ENCODE measurements at regions not wholly inside any gene's neighbourhood (a gene's known extent, or its start where the extent isn't known, plus 50 kb on each side); places are given as distances from the start of the nearest gene placed in this dataset.

DNA sequence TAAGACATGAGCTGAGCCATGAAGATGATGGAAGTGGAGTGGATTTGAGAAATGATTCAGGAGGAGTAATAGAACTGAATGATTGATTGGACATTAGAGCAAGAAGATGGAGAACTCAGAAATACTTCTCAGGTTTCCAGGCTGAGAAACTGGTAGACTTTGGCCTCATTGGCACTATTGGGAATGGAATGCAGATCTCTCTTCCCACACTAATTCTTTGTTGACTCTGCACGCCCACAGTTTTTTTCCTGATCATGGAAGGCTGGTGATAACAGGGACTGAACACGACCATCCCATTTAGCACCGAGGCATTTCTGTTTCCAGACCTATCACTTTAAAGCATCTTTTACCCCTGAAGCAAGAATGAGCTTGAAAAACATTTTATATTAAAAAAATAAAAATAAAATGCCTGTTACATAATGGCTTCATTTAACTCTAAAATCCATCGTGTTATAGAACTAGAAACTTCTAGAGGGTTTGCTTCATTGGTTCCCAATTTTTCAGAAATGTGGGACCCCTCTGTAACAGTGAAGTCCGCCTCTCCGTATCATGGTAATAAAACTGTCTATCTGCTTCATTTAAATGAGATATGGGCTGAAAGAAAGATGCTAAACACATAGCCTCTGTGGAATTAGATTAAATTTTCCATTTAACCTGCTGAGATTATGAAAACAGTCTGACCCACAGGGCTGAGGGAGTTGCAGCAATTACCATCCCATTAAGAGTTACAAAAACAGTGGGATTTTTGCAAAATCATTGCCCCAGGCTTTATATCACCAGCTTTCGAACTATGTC lies 562.0 kb upstream of the CFAP20DC start:
- no peaks in the 10 kb centered on the region for H3K9me3 ChIP-seq (ENCODE audit: control insufficient read depth in 5 of 5, low read length in 5 of 5)
- peaks cover 0 to 31% (median 10%) of the 10 kb centered on the region in 5 donors for H3K4me1 ChIP-seq (ENCODE audit: control insufficient read depth in 5 of 5, insufficient read depth in 5 of 5, low read length in 5 of 5)
- H3K9ac ChIP-seq (ENCODE audit: low read length in 5 of 5): no peak overlapping the region
- no peaks in the 10 kb centered on the region for H3K27me3 ChIP-seq (ENCODE audit: control insufficient read depth in 5 of 5, insufficient read depth in 4 of 5, low read length in 5 of 5)
- no peaks in the 10 kb centered on the region for H3K36me3 ChIP-seq (ENCODE audit: control insufficient read depth in 5 of 5, insufficient read depth in 5 of 5, low read length in 5 of 5)
- no peak overlapping the region for H3K4me3 ChIP-seq (ENCODE audit: low read depth in 1 of 5, low read length in 5 of 5)
- H3K27ac ChIP-seq (ENCODE audit: low read depth, low read length): no peak overlapping the region

DNA sequence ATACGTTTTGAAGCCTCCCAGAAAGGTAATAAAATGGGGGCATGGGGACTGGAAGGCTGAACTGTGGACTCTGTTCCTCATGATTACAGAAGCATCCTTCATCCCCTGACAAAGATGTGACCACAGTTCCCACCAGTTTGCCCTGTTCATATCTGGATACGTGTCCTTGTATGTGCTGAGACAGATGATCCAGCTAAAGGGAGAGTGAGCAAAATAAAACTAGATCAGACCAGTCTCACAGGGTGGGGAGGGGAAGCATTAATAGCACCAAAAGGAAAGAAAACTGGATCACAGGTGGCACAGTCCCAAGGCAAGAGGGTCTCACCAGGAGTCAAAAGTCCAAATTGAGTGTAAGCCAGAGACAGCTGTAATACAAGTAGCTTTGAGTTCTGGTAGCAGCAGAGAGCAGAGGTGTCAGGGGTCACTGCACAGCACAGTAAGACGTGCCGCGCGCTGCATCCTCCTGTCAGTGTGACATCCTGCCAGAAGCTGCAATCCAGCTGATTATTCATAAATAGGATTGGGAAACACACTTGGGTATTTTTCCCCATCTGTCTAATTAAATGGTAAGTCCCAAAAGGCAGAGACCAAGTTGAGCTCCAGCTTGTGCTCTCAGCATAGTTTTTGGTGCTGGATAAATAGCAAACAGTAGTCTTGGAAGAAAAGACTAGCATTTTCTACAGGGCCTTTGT lies 560.0 kb upstream of the CFAP20DC start:
- Histone ChIP-seq H3K27me3 (ENCODE audit: control insufficient read depth in 5 of 5, insufficient read depth in 4 of 5, low read length in 5 of 5) (peaks cover 0 to 2% (median 0%) of the 10 kb centered on the region in 5 donors), H3K4me3 (ENCODE audit: low read depth in 1 of 5, low read length in 5 of 5) (no peak overlapping the region), H3K9me3 (ENCODE audit: control insufficient read depth in 5 of 5, low read length in 5 of 5) (no peaks in the 10 kb centered on the region), H3K36me3 (ENCODE audit: control insufficient read depth in 5 of 5, insufficient read depth in 5 of 5, low read length in 5 of 5) (no peaks in the 10 kb centered on the region), H3K27ac (ENCODE audit: low read depth, low read length) (no peak overlapping the region), H3K9ac (ENCODE audit: low read length in 5 of 5) (no peak overlapping the region), H3K4me1 (ENCODE audit: control insufficient read depth in 5 of 5, insufficient read depth in 5 of 5, low read length in 5 of 5) (peaks cover 0 to 31% (median 10%) of the 10 kb centered on the region in 5 donors)

DNA sequence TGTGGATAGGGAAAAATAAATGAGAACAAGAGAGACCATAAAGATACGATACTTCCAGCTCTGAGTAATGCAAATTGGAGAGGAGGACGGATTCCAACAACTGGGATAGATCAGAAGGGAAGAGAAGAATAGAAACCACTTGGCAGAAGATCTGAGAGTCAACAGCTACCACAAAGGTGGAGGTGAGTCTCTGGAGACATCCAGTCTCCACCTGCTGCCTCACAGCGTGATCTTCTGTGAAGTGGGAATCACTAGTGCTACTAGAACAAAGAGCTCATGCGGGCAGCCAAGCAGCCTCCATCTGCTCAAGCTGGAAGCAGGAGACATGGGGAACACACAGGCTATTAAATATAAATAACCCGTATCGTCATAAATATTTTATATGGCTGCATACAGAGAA lies 558.5 kb upstream of the CFAP20DC start:
- H3K27me3 ChIP-seq (ENCODE audit: control insufficient read depth in 5 of 5, insufficient read depth in 4 of 5, low read length in 5 of 5): peaks cover 0 to 2% (median 0%) of the 10 kb centered on the region in 5 donors
- H3K4me3 ChIP-seq (ENCODE audit: low read depth in 1 of 5, low read length in 5 of 5): no peak overlapping the region
- no peak overlapping the region for H3K9ac ChIP-seq (ENCODE audit: low read length in 5 of 5)
- H3K36me3 ChIP-seq (ENCODE audit: control insufficient read depth in 5 of 5, insufficient read depth in 5 of 5, low read length in 5 of 5): no peaks in the 10 kb centered on the region
- H3K9me3 ChIP-seq (ENCODE audit: control insufficient read depth in 5 of 5, low read length in 5 of 5): no peaks in the 10 kb centered on the region
- H3K27ac ChIP-seq (ENCODE audit: low read depth, low read length): no peak overlapping the region
- H3K4me1 ChIP-seq (ENCODE audit: control insufficient read depth in 5 of 5, insufficient read depth in 5 of 5, low read length in 5 of 5): peaks cover 0 to 31% (median 10%) of the 10 kb centered on the region in 5 donors

DNA sequence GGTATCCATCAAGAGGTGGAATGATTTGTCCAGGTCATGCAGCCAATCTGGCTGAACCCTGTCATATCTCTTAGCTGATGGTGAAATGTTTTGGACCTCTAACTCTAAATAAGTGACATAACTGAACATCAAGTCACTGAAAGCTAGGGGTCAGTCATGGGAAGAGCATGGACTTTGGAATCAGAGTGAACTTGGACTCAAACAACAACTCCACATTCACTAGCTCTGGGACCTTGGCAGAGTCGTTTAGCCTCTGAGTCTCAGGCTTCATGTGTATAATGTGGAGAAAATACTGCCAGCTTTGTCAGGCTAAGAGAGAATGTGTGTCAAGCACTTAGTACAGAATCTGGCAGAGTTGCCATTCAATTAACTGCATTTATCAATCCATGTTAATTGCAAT lies 557.8 kb upstream of the CFAP20DC start:
- Histone ChIP-seq H3K9me3 (ENCODE audit: control insufficient read depth in 5 of 5, low read length in 5 of 5) (no peaks in the 10 kb centered on the region), H3K9ac (ENCODE audit: low read length in 5 of 5) (no peak overlapping the region), H3K4me3 (ENCODE audit: low read depth in 1 of 5, low read length in 5 of 5) (no peak overlapping the region), H3K27ac (ENCODE audit: low read depth, low read length) (no peak overlapping the region), H3K36me3 (ENCODE audit: control insufficient read depth in 5 of 5, insufficient read depth in 5 of 5, low read length in 5 of 5) (no peaks in the 10 kb centered on the region), H3K27me3 (ENCODE audit: control insufficient read depth in 5 of 5, insufficient read depth in 4 of 5, low read length in 5 of 5) (peaks cover 0 to 2% (median 0%) of the 10 kb centered on the region in 5 donors), H3K4me1 (ENCODE audit: control insufficient read depth in 5 of 5, insufficient read depth in 5 of 5, low read length in 5 of 5) (peaks cover 0 to 31% (median 10%) of the 10 kb centered on the region in 5 donors)

DNA sequence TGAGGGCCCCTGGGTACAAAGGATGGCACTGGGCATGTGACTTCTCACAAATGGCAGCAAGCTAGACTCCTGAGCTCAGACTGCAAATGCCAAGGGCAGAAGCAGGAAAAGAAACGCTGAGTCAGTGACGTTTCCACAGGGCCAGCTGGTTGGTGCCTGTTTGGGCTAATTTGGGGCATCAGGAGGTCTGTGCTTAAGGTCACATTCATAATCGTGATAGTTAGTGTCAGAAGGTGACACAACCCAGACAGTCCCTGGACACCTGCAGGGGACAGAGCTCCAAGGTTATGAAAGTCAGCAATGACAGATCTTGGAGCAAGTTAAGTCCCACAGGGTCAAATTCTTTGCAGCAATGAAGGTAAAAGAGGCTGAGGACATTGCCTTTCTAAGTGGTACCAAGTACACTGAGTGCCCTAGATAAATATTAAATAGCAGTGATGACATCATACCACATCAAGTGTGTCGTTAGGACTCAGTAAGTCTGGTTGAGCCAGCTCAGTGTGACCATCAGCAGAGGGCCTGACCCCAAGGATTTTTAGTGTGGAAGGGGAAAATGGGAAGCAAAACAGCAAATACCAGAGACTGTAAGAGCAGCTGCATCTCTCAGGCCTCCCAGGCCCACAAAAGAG lies 556.9 kb upstream of the CFAP20DC start:
- Histone ChIP-seq H3K9ac (ENCODE audit: low read length in 5 of 5) (no peak overlapping the region), H3K9me3 (ENCODE audit: control insufficient read depth in 5 of 5, low read length in 5 of 5) (no peaks in the 10 kb centered on the region), H3K36me3 (ENCODE audit: control insufficient read depth in 5 of 5, insufficient read depth in 5 of 5, low read length in 5 of 5) (no peaks in the 10 kb centered on the region), H3K4me1 (ENCODE audit: control insufficient read depth in 5 of 5, insufficient read depth in 5 of 5, low read length in 5 of 5) (peaks cover 0 to 24% (median 10%) of the 10 kb centered on the region in 5 donors), H3K27ac (ENCODE audit: low read depth, low read length) (no peak overlapping the region), H3K27me3 (ENCODE audit: control insufficient read depth in 5 of 5, insufficient read depth in 4 of 5, low read length in 5 of 5) (peaks cover 0 to 2% (median 0%) of the 10 kb centered on the region in 5 donors), H3K4me3 (ENCODE audit: low read depth in 1 of 5, low read length in 5 of 5) (no peak overlapping the region)

DNA sequence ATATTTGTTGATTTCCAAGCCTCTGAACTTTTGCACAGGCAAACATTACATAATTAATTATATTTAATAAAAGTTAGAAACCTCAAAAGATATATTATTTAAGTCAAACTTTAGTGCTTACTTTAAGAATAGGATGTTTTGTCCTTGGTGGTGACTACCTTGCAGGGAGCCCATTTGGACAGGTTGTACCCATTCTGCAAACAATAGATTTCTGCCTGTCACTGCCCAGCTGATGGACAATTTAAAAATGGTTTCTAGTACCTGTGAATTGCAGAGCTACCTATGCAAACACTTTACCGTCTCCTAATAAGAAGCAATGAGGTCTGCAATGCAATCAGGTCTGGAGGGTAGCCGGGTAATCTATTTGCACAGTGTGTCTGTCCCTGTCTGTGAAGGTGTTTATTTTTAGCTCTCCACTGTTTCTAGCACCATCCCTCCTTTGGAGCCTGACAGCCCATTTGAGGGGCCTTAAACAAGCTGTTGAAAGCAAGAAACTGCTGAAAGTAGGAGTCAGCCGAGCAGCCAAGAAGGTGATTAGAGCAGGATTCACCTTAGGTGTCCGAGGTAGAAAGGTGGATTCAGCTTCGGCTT lies 556.2 kb upstream of the CFAP20DC start:
- Histone ChIP-seq H3K27ac (ENCODE audit: low read depth, low read length) (no peak overlapping the region), H3K9me3 (ENCODE audit: control insufficient read depth in 5 of 5, low read length in 5 of 5) (no peaks in the 10 kb centered on the region)

DNA sequence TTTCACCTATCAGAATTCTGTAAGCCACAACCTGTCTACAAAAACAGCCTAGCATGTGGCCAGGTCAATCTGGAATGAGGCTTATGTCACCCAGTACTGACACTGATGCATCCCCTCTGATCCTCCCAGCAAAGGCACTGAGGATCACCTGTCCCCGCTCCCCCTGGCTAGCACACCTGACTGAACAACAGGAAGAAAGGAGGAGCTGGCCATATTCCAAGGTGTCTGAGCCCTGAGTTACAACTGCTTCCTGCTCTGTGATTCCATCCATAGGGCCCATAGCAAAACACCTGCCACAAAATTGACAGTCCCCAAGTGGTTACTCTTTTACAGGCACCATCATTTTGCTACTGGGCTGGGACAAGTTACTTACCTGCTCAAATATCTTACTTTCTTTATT lies 555.5 kb upstream of the CFAP20DC start:
- Histone ChIP-seq H3K36me3 (ENCODE audit: control insufficient read depth in 5 of 5, insufficient read depth in 5 of 5, low read length in 5 of 5) (no peaks in the 10 kb centered on the region), H3K4me1 (ENCODE audit: control insufficient read depth in 5 of 5, insufficient read depth in 5 of 5, low read length in 5 of 5) (peaks cover 0 to 12% (median 6%) of the 10 kb centered on the region in 5 donors)

More for the DNA sequence above, 556.2 kb upstream of the CFAP20DC start:
- H3K27me3 ChIP-seq (ENCODE audit: control insufficient read depth in 5 of 5, insufficient read depth in 4 of 5, low read length in 5 of 5): peaks cover 0 to 2% (median 0%) of the 10 kb centered on the region in 5 donors
- H3K4me3 ChIP-seq (ENCODE audit: low read depth in 1 of 5, low read length in 5 of 5): no peak overlapping the region
- no peaks in the 10 kb centered on the region for H3K36me3 ChIP-seq (ENCODE audit: control insufficient read depth in 5 of 5, insufficient read depth in 5 of 5, low read length in 5 of 5)
- peaks cover 0 to 17% (median 6%) of the 10 kb centered on the region in 5 donors for H3K4me1 ChIP-seq (ENCODE audit: control insufficient read depth in 5 of 5, insufficient read depth in 5 of 5, low read length in 5 of 5)
- no peak overlapping the region for H3K9ac ChIP-seq (ENCODE audit: low read length in 5 of 5)

DNA sequence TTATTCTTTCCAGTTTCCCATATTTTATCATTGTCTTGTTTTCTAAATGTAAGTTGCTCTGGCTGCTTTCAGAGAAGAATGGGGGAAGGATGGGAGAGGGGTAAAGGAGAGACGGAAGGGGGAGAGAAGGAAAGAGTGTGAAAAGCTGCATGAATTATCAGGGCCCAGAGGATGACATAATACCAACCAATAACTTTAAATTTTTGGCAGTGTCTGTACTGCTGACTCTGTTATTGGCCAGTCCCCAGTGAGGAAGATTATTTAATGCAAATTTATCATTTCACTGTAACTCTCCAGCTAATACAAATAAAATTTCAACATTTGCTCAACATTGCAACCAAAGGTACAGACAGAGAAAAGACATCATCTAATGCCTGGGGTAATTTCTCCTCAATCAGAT lies 551.7 kb upstream of the CFAP20DC start:
- Histone ChIP-seq H3K4me1 (ENCODE audit: control insufficient read depth in 5 of 5, insufficient read depth in 5 of 5, low read length in 5 of 5) (no peaks in the 10 kb centered on the region), H3K9ac (ENCODE audit: low read length in 5 of 5) (no peak overlapping the region)

More for the DNA sequence above, 555.5 kb upstream of the CFAP20DC start:
- Histone ChIP-seq H3K4me3 (ENCODE audit: low read depth in 1 of 5, low read length in 5 of 5) (no peak overlapping the region), H3K9ac (ENCODE audit: low read length in 5 of 5) (no peak overlapping the region), H3K9me3 (ENCODE audit: control insufficient read depth in 5 of 5, low read length in 5 of 5) (no peaks in the 10 kb centered on the region), H3K27me3 (ENCODE audit: control insufficient read depth in 5 of 5, insufficient read depth in 4 of 5, low read length in 5 of 5) (peaks cover 0 to 2% (median 0%) of the 10 kb centered on the region in 5 donors), H3K27ac (ENCODE audit: low read depth, low read length) (no peak overlapping the region)

DNA sequence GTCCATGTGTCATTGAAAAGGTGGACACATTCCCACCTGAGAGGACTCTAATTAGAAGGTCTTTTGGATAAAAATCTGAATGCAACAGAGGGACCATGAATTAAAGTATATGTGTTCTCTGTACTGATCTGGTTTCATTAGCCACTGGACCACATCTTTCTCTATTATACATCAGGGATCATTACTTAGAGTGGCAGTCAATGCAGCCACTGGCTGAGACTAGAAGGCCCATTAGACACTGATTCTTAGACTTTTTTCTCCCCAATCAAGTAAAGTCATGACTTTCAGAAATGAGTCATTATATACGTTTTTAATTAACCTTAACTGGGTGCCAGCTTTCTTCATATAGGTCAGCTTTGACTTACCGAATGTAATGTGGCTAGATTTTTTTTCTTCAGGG lies 550.8 kb upstream of the CFAP20DC start:
- no peaks in the 10 kb centered on the region for H3K4me1 ChIP-seq (ENCODE audit: control insufficient read depth in 5 of 5, insufficient read depth in 5 of 5, low read length in 5 of 5)
- no peak overlapping the region for H3K27ac ChIP-seq (ENCODE audit: low read depth, low read length)
- H3K4me3 ChIP-seq (ENCODE audit: low read depth in 1 of 5, low read length in 5 of 5): no peak overlapping the region
- H3K36me3 ChIP-seq (ENCODE audit: control insufficient read depth in 5 of 5, insufficient read depth in 5 of 5, low read length in 5 of 5): no peaks in the 10 kb centered on the region
- H3K9me3 ChIP-seq (ENCODE audit: control insufficient read depth in 5 of 5, low read length in 5 of 5): no peaks in the 10 kb centered on the region
- H3K27me3 ChIP-seq (ENCODE audit: control insufficient read depth in 5 of 5, insufficient read depth in 4 of 5, low read length in 5 of 5): peaks cover 0 to 2% (median 0%) of the 10 kb centered on the region in 5 donors
- no peak overlapping the region for H3K9ac ChIP-seq (ENCODE audit: low read length in 5 of 5)

More for the DNA sequence above, 551.7 kb upstream of the CFAP20DC start:
- H3K4me3 ChIP-seq (ENCODE audit: low read depth in 1 of 5, low read length in 5 of 5): no peak overlapping the region
- H3K27ac ChIP-seq (ENCODE audit: low read depth, low read length): no peak overlapping the region
- no peaks in the 10 kb centered on the region for H3K36me3 ChIP-seq (ENCODE audit: control insufficient read depth in 5 of 5, insufficient read depth in 5 of 5, low read length in 5 of 5)
- H3K9me3 ChIP-seq (ENCODE audit: control insufficient read depth in 5 of 5, low read length in 5 of 5): no peaks in the 10 kb centered on the region
- peaks cover 0 to 2% (median 0%) of the 10 kb centered on the region in 5 donors for H3K27me3 ChIP-seq (ENCODE audit: control insufficient read depth in 5 of 5, insufficient read depth in 4 of 5, low read length in 5 of 5)
